Stimulated activated CD4-positive, alpha-beta T cell treated with anti-CD3 and anti-CD28 coated beads, TNF-alpha, amount 100 ng/mL, for 24 hours (primary cell): ENCODE measurements at regions not wholly inside any gene's neighbourhood (a gene's known extent, or its start where the extent isn't known, plus 50 kb on each side); places are given as distances from the start of the nearest gene placed in this dataset.
"Not testable (repeated sequence)": the region's sequence is repeated elsewhere in the genome, so short reads cannot be mapped to it uniquely, and the experiment has no call there.

Experiments
- DNase-seq, 3 experiments: peaks; one replicate each; pipeline ENCODE4 v3.0.0-alpha.2; 2020; ENCODE audit warnings: low read depth in 3 of 3

DNA sequence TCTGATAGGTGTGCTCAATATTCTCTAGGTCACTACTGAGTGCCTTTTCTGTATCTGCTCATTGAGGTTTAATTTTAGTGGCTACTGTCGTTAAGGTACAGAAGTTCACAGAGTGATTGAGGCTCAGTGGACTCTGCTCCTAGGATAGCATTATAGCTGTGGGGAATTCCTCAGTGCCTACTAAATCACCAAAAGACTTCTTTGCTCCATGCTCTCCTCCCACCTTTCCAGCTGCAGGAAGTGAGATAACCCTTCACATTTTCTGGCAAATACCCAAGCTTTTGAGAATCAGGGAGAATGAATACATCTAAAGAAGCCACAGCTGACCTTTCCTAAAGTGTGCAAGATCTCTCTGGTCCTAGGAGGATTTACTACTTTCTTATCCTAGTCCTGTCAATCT is 95.2 kb upstream of the FSIP2 start:
- no peak for DNase-seq

DNA sequence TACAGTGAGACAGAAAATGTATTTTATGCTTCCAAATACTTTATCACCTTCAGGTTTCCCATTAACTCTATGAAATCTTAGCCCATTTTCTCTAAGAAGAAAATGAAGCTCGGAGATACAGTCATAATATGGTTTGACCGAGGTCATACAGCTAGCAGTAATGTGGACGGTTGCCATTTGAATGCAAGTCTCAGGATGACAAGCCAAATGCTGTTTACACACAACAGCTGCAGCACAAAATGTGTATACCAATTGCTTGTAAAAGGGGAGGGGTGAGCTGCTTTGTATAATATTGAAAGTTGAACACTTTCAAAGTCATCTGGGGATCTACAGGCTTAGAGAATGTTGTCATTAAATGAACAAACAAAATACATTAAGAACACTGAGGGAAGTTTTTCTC is 93.8 kb upstream of the FSIP2 start:
- DNase-seq, result no peak

DNA sequence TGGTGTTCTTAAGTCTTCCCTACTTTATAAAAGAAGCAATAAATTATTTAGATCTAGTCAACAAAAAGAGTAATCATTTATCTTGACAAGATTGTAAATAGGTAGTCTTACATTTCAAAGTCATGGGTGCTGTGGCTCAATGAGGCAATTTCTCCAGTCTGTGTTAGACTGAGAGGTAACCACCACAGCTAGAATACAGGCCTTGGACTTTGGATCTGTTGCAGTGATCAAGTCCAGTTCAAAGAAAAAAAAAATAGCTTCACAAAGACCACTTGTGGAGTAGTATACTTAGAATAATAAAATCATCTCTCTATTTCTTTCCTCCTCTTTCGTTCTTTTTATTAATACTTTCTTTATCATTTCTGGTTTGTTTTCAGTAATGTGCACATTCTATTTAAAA is 93.1 kb upstream of the FSIP2 start:
- no peak for DNase-seq

DNA sequence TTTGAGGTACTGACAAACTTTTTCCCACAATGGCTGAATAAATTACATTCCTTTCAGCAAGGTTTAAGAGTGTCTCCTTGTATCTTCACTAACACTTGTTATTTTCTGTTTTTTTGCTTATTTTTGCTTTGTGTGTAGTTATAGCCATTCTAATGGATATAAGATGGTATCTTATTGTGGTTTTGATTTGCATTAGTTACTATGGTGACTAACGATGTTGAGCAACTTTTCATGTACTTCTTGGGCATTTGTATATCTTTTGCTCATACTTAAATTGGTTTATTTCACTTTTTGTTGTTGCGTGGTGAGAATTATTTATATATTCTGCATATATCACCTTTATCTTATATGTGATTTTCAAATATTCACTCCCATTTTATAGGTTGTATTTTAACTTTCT is 79.9 kb upstream of the FSIP2 start:
- DNase-seq, result no peak

DNA sequence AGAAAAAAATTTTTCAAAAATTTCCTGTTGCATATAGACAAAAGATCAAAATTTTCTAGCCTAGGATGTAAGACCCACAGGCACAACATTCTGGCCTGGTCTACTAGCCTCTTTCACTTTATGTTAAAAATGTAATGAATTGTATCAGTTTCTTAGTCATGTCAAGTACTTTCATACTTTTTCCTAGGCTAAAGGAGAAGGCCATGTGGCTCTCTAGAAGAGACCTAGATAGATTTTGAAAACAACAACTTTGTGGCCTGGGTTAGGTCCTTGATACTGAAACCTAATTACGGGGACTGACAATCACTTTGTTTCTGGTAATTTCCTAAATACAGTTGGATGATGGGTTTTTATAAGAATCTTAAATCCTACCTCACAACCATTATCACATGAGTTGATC is 74.8 kb upstream of the FSIP2 start:
- DNase-seq, result no peak

DNA sequence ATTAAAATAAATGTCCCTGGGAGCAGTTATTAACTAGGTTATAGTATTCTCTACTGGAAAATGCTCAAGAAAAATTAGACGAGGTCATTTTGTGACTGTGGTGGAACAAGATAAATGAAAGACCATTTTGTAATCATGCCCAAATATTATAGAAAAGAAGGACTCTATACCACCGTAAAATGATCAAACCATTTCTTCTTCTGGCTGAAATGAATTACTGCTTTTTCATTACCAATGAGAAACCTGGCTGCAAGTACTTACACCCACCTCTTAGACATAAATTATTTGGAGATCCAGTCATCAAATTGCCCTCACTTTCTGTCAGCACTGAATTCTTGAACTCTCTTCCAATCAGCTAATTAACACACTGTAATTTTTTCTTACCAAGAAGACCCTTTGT is 74.2 kb upstream of the FSIP2 start:
- DNase-seq, result no peak

DNA sequence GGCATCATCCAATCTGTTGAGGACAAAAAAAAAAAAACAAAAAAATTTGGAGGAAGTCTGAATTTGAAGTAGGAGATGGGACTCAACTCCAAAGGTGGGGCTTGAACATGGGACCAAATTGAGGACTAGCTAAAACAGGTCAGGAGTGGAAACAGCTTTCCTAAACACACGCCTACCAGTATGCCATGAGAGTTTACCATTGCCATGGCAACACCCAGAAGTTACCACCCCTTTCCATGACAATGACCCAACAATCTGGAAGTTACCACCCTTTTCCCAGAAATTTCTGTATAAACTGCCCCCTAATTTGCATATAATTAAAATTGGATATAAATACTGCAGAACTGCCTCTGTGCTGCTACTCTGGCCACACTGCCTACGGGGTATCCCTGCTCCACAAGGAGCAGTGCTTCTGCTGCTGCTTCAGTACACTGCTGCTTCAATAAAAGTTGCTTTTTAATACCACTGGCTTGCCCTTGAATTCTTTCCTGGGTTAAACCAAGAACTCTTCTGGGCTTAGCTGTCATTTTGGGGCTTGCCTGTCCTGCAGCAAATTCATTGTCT is 73.3 kb upstream of the FSIP2 start:
- DNase-seq, result no peak

DNA sequence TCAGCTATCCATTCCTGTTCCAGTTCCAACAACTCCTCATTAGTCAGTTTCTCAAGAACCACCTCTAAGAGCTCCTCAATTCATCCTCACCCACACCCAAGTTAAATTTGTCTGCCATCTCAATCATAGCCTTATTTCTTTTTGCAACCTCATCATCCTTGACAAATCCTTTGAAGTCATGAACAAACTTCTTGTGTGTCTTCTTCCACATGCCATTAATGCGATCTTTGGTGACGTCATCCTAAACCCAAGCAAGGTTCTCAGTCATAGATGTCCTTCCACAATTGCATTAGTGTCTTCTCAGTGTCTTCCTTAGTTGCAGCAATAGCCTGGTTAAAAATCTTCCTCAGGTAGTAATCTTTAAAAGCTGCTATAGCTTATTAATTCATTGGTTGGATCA is 71.2 kb upstream of the FSIP2 start:
- DNase-seq, result no peak

DNA sequence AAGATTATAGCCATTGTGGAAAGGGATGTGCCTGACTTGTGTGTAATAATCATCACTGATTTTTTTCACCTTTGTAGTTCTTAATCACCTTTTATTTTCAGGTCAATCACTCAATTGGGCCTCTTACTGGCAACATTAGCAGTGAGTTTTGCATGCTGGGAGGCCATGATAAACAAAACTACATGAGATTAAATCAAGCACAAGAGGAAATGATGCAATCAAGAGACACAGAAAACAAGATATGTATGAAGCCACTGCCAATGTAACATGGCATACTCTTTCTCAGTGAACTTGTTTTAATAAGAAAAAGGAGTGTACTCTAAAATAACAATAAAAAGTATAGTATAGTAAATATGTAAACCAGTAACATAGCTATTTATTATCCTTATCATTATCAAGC is 69.9 kb upstream of the FSIP2 start:
- no peak for DNase-seq

DNA sequence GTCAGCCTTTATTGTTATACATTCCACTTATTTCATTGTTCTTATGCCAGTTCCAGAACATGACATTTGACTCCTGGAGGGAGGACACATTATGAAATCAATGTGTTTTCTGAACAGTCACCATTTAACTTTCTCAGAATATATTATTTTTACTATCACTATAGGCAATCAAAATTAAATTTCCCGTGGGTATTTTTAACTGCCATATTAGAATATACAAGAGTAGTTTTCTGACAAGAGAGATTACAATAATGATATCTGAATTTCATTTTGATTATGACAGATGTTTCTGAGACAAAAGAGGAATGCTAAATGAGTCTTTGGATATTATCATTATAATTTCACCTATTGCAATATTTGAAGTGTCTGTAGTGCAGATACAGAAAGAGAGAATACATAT is 64.4 kb upstream of the FSIP2 start:
- DNase-seq, result no peak

DNA sequence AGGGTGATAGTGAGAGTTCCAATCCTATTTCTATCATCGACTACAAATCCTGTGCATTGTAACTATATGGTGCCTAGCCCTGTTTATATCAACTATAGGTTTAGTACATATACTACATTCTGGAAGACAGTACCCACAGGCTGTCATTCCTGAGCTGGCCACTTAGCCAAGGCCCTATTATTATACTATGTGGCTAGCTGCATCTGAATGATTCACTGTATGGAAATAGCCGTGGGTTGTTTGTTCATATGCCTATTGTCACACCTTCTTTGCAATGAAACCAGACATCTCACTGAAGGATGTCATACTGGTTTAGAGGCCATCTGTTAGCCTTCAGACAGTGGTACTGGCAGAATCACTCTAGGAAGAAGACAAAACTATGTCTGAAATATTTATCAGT is 62.3 kb upstream of the FSIP2 start:
- DNase-seq, result no peak

DNA sequence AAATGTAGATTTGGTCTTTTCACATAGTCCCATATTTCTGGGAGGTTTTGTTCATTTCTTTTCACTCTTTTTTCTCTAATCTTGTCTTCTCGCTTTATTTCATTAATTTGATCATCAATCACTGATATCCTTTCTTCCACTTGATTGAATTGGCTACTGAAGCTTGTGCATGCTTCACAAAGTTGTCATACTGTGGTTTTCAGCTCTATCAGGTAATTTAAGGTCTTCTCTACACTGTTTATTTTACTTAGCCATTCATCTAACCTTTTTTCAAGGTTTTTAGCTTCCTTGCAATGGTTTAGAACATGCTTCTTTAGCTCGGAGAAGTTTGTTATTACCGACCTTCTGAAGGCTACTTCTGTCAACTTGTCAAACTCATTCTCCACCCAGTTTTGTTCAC is 51.6 kb upstream of the FSIP2 start:
- DNase-seq, result not testable (repeated sequence)

DNA sequence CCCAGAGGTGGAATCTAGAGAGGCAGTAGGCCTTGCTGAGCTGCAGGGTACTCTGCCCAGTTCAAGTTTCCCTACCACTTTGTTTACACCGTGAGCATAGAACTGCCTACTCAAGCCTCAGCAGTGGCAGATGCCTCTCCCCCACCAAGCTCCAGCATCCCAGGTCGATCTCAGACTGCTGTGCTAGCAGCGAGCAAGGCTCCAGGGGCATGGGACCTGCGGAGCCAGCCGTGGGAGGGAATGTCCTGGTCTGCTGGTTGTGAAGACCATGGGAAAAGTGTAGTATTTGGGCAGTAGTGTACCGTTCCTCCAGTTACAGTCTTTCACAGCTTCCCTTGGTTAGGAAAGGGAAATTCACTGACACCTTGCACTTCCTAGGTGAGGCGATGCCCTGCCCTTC is 50.6 kb upstream of the FSIP2 start:
- DNase-seq, result no peak
